HT1080 (cell line): ENCODE measurements at regions not wholly inside any gene's neighbourhood (a gene's known extent, or its start where the extent isn't known, plus 50 kb on each side); places are given as distances from the start of the nearest gene placed in this dataset.
"Not testable (repeated sequence)": the region's sequence is repeated elsewhere in the genome, so short reads cannot be mapped to it uniquely, and the experiment has no call there.

Experiments used
- DNase-seq: peaks from one replicate; pipeline ENCODE4 v3.0.0-alpha.2; 2015; ENCODE audit warnings: low read depth

GRCh38 chr9:26669701-26670670 is 222.6 kb downstream of the CAAP1 start:
- DNase-seq: no peak

- no peak for DNase-seq
These were observed 224.7 kb downstream of the CAAP1 start for GRCh38 chr9:26667882-26668281.

- DNase-seq: no peak
These were observed 226.9 kb downstream of the CAAP1 start for GRCh38 chr9:26665666-26666065.

GRCh38 chr9:26664087-26664773 is 228.4 kb downstream of the CAAP1 start:
- DNase-seq: not testable (repeated sequence)

- DNase-seq: no peak
These were observed 230.1 kb downstream of the CAAP1 start for GRCh38 chr9:26662476-26662875.

- DNase-seq: no peak
These were observed 234.1 kb downstream of the CAAP1 start for GRCh38 chr9:26658476-26658875.

DNA sequence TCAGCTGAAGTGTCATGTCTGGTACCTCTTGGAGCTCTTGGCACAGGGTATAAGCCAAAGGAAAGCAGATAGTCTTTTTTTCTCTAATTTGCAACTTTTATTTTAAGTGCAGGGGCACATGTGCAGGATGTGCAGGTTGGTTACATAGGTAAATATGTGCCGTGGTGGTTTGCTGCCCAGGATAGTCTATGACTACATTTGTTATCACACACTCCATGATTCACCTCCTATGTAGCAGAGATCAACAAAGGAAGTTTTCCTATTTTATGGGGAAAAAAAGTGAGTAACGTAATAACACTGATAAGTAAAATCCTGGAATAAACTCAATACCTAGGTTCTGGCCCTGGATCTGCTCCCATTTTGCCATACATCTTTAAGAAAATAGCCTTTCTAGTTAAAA is 234.6 kb downstream of the CAAP1 start:
- peak; percentile 31 for DNase-seq

GRCh38 chr9:26656003-26656870 is 236.4 kb downstream of the CAAP1 start:
- peak; percentile 52 for DNase-seq

- DNase-seq: no peak
These were observed 237.4 kb downstream of the CAAP1 start for GRCh38 chr9:26655166-26655565.

DNA sequence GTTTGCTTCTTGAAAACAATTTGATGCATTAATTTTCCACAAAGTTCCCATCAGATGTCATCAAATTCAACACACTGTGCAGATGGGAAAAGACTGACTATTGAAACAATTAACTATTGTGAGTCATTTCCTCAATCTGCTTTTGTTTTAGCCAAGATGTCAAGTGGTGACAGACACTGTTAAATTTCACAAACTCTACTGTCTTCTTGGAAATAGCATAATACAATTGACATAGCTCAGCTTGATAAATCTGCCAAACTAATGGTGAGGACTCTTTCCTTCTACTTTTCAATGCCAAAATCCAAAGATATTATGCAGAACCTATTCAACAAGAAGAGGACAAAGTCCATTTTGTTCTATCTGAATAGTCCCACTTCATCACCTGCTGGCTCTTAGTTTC is 242.3 kb downstream of the CAAP1 start:
- peak; percentile 12 for DNase-seq

DNA sequence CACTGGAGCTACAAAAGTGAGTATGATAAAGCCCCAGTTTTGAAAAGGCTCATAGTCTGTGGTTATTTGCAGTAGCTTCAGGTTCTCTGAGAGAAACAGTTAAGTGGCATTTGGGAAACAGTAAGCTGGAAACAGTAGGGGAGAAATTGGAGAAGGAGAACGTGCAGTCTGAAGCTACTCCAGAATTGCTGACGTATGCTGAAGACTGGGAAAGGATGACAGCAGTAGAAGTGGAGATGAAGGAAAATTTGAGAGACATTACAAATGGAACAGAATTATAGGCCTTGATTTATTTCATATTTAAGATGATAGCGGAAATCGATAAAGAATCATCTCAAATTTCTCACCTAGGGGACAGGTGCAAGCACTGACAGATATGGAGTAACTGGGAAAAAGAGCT is 248.8 kb downstream of the CAAP1 start:
- DNase-seq: no peak

DNA sequence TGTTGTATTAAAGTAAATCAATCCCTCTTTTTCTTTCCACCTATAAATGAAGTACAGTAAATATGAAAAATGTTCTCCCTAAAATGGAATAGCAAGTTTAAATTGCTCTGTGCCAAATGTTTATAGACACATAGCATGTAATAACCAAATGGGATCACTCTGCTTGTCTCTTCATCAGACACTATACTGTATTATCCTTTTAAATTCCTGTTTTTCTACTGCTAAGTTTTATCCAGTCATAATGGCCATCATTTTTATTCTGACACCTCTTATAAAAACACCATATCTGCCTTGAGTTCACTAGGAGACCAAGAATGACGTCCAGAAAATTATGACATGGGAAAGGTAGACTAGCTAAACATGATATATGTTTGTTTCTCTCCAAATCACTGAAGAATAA is 252.8 kb downstream of the CAAP1 start:
- DNase-seq: no peak

GRCh38 chr9:26637101-26637500 is 255.5 kb downstream of the CAAP1 start:
- DNase-seq: no peak

GRCh38 chr9:26613851-26614350 is 278.7 kb downstream of the CAAP1 start:
- peak; percentile 42 for DNase-seq

DNA sequence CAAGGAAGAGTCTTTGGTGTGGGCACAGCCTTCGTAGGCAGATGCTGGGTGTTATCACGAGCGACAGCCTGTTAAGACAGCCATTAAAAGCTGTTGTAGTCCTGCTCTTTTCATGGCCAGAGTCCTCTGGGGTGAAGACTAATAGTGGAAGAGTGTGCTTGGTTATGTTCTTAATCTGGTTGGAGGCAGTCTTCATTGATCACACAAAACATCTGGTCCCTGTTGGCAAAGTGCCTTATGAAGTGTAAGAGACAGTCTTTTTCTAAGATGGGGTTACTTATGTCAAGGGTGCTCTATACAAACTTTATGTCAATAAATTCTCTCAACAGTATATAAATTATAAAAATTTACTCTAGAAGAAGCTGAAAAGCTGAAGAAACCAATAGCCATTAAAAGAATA is 280.4 kb downstream of the CAAP1 start:
- no peak for DNase-seq

GRCh38 chr9:26606756-26607155 is 285.8 kb downstream of the CAAP1 start:
- no peak for DNase-seq

- no peak for DNase-seq
These were observed 287.2 kb downstream of the CAAP1 start for GRCh38 chr9:26605367-26605766.

GRCh38 chr9:26604076-26604662 is 288.4 kb downstream of the CAAP1 start:
- no peak for DNase-seq

DNA sequence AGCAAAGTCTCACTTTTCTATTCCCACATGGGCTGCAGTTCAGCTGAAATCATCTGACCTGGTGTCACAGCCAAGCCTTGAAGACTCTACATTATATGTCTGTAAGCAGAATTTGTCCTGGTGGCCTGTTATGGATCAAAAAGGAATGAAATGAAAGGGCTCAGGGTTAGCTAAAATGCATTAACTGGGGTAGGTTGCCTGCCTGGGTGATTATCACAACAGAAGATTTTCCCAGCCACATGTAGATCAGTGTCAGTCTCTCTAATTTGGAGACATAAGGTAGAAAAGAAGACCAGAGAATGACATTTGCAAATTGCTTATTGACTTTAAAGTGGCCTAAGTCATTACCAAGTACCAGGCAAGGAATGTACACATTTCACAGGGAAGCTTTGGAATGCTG is 289.0 kb downstream of the CAAP1 start:
- DNase-seq: no peak

GRCh38 chr9:26597542-26598149 is 295.0 kb downstream of the CAAP1 start:
- DNase-seq: no peak

GRCh38 chr9:26579056-26579455 is 313.5 kb downstream of the CAAP1 start:
- DNase-seq: peak; percentile 1
